ENCODE measurements at regions not wholly inside any gene's neighbourhood (a gene's known extent, or its start where the extent isn't known, plus 50 kb on each side); places are given as distances from the start of the nearest gene placed in this dataset.

GRCh38 chr7:41051062-41051461 lies 651.8 kb downstream of the INHBA start:
- TF ChIP-seq POLR2AphosphoS5 (IDR thresholded peaks at IDR 0.05; ENCODE audit: low read length): no peak
- TF ChIP-seq EZH2 (IDR thresholded peaks at IDR 0.05; ENCODE audit: borderline replicate concordance, control insufficient read depth, low read depth, low read length): no peak
- no peak for TF ChIP-seq BCL11A (IDR thresholded peaks at IDR 0.05; ENCODE audit: low read depth, low read length)
- TF ChIP-seq, protein P1, sequence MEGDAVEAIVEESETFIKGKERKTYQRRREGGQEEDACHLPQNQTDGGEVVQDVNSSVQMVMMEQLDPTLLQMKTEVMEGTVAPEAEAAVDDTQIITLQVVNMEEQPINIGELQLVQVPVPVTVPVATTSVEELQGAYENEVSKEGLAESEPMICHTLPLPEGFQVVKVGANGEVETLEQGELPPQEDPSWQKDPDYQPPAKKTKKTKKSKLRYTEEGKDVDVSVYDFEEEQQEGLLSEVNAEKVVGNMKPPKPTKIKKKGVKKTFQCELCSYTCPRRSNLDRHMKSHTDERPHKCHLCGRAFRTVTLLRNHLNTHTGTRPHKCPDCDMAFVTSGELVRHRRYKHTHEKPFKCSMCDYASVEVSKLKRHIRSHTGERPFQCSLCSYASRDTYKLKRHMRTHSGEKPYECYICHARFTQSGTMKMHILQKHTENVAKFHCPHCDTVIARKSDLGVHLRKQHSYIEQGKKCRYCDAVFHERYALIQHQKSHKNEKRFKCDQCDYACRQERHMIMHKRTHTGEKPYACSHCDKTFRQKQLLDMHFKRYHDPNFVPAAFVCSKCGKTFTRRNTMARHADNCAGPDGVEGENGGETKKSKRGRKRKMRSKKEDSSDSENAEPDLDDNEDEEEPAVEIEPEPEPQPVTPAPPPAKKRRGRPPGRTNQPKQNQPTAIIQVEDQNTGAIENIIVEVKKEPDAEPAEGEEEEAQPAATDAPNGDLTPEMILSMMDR (IDR thresholded peaks at IDR 0.05 in 2 of 3, conservative IDR thresholded peaks at IDR 0.05 in 1 of 3; ENCODE audit: control insufficient read depth in 2 of 3, extremely low read depth in 1 of 3, insufficient read depth in 1 of 3, low read depth in 3 of 3, low read length in 3 of 3): no peak
- no peak for TF ChIP-seq POLR2AphosphoS2 (IDR thresholded peaks at IDR 0.05; ENCODE audit: low read depth, low read length)
- no peak for TF ChIP-seq GABPA (IDR thresholded peaks at IDR 0.05; ENCODE audit: low read depth)

Data from GM12878 (cell line).